ENCODE measurements at regions not wholly inside any gene's neighbourhood (a gene's known extent, or its start where the extent isn't known, plus 50 kb on each side); places are given as distances from the start of the nearest gene placed in this dataset.

DNA sequence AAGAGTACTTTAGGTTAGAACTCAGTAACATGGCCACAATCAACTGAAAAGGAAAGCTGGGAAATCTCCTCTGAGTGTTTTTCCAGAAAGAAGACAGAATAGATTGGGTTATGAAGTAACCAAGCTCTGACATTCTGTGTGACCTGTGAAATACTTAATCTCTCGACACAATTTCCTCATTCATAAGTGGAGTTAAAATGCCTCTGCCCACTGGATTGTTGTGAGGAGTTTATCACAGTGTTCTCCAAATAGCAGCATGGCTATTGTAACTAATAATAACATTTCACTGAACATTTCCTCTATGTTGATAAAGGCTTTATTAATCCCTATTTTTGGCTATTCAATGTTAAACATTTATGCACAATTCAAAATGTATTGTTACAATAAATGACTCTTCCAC lies 311.0 kb downstream of the GABRB2 start:
- no peak for ATAC-seq
- DNase-seq (ENCODE audit: missing footprints): no peak

DNA sequence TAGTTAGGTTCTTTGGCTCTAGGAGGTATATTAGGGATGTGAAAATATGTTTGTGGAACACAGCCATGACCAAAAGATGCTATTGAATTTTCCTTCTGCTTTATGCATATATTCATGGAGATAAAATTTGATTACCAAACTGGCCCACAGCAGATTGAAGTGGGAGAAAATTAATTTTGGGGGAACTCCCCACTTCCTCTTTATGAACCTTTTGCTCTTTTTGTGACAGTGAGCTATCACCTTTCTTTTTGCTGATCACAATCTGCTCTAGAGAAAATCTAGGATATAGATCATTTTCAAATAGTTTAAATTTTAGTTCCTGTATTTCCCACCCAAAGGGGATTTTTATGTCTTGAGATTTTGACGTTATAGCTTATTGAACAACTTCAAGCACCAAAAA lies 313.0 kb downstream of the GABRB2 start:
- ATAC-seq (no peak), DNase-seq (ENCODE audit: missing footprints) (no peak)
- intact Hi-C loops (cut with DNase I): no loop called here

More for the DNA sequence above, 311.0 kb downstream of the GABRB2 start:
- intact Hi-C loops (cut with DNase I): no loop called here

DNA sequence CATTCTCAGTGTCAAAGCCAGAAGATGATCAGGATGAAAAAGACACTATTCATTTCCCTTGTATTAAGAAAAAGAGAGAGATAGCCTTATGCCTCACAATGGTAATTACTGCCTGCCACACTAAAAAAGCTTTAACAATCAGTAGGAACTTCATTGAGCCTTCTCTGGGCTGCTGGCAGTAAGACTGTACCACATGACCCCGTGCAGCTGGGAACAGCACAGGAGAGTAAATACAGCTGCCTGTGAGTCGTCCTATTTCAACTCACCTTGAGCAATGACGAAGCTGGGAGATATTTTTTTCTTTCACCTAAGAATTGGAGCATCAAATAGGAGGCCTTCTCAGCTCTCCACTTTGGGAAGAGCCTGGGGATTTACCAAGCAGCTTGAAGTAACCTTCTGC lies 316.3 kb downstream of the GABRB2 start:
- ATAC-seq: peak; percentile 52

DNA sequence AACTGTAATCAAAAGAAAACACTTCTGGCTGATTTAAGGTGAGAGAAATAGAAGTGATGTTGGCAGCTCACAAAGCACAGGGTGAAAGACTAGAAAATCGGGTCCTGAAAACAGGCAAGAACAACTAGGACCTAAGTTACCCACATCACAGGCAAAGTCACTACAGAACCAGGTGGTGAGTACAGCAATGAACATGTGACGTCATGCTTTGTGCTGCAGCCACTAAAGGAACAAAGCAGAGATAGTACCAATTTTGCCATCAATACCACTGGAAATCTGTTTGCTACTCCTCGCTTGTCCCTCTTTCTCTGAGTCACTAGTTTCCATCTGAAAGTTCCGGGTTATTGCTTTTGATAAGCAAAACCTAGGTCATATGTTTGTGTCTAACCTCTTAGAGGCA lies 326.7 kb downstream of the GABRB2 start:
- DNase-seq (ENCODE audit: missing footprints): no peak
- no peak for ATAC-seq
- intact Hi-C loops (cut with DNase I): no loop called here

More for the DNA sequence above, 316.3 kb downstream of the GABRB2 start:
- DNase-seq (ENCODE audit: missing footprints): no peak
- intact Hi-C loops (cut with DNase I): no loop called here

DNA sequence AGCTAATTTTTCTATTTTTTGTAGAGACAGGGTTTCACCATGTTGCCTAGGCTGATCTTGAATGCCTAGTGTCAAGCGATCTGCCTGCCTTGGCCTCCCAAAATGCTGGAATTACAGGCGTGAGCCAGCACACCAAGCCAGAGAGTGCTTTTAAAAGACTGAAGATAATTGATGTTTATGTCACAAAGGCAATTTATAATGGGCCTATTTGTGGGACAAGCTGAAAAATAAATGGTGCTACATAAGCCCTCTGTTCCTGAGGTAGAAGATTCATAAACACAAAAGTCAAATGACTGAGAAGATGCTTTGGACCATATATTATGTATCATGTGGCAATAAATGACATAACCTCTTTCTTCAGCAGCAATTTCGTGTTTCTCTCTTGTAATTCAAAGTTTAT lies 329.6 kb downstream of the GABRB2 start:
- no peak for ATAC-seq

DNA sequence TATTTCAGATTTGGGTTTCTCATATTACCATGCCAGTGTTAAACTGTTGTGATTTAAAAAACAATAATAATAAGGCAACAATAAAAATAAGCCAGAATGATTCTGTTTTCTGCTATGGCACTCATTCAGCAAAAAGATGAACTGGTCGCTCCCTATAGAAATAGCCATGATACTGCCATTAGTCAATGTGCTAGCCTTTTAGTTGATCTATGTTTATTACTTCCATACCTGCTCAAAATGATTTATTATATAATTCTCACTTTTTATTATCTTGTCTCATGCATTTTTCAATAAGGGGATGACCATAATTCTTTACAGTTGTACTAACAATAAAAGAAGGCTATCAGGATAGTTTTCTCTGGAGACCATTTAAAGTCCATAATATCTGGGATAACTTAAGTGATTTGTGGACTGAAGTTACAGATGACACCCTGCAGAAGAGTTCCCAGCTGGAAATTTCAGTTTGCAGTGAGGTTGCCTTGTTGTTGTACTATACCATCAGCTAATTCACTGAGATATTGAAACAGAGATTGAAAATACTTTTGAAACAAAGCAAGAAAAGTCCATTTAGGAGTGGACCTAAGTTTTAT lies 334.3 kb downstream of the GABRB2 start:
- no peak for ATAC-seq
- intact Hi-C loops (cut with DNase I): no loop called here

More for the DNA sequence above, 329.6 kb downstream of the GABRB2 start:
- no peak for DNase-seq (ENCODE audit: missing footprints)
- intact Hi-C loops (cut with DNase I): no loop called here

DNA sequence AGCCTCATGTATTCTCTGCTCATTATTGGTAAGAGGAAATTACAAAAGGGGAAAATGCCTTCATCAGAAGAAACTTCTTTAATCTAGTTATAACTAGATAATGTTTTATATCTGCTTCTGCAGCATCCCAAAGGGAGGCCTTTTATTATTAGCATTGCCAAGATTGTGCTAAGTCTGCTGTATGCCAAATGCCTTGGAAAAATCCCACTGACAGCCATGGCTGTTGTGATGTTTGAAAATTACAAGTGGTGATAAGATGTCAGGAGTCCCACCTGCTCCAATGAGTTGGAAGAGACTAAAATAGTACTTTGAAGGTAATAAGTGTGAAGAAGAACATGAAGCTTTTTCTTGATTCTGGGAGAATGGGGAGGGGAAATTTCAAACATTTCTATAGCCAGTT lies 345.0 kb downstream of the GABRB2 start:
- intact Hi-C loops (cut with DNase I): no loop called here
- ATAC-seq (no peak), DNase-seq (ENCODE audit: missing footprints) (no peak)

More for the DNA sequence above, 334.3 kb downstream of the GABRB2 start:
- DNase-seq (ENCODE audit: missing footprints): no peak

DNA sequence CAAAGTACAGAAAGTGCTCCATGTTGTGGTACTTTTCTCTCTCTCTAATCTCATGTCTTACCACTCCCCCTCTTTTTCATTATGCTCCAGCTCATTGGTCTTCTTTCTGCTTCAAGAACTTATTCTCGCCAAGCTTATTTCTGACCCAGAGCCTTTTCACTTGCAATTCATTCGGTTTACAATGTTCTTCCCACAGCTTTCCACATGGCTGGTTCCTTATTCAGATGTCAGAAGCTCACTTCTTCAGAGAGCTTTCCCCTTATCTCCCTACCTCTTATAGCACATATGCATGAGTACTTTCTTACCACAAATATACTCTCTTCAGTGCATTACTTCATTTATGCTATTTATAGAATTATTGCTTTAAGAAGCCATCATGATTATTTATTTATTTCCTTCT lies 338.8 kb upstream of the ATP10B start:
- ATAC-seq (no peak), DNase-seq (ENCODE audit: missing footprints) (no peak)
- intact Hi-C loops (cut with DNase I): no loop called here

DNA sequence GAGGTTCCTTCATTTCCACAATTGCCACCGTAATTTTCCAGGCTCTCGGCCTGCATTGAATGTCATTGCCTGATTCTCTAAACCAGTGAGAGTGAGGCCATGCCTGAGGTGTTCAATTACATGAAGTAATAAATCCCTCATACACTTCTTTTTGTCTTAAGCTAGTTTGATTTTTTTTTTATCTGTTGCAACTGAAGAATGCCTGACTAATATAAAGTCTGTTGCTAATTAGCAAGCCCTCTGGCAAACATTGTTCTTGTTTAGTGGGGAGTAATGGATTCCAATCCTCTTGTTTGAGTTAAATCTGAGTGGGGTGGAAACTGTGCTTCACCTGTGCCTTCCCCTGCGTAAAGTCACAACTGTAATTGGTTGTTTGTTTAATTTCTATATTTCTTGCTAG lies 338.1 kb upstream of the ATP10B start:
- no peak for ATAC-seq
- no peak for DNase-seq (ENCODE audit: missing footprints)
- intact Hi-C loops (cut with DNase I): no loop called here

DNA sequence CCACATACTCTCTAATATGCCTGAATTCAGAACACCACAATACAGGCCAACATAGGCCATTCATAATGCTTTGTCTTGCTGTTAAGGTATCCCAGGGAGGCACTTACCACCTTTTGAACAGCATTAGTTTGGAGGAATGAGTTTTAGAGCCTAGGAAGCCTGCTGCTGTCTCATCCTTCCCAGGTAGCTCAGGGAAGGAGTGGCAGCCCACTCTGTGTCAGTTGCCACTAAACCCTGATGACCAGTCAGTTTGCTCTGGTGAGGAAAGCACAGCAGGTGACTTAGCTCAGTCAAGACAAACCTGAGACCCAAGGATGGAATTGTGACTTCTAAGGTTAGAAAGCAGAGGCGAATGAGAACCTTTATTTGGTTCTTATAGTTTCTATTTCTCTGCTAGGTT lies 337.4 kb upstream of the ATP10B start:
- intact Hi-C loops (cut with DNase I): no loop called here
- ATAC-seq (no peak), DNase-seq (ENCODE audit: missing footprints) (no peak)

DNA sequence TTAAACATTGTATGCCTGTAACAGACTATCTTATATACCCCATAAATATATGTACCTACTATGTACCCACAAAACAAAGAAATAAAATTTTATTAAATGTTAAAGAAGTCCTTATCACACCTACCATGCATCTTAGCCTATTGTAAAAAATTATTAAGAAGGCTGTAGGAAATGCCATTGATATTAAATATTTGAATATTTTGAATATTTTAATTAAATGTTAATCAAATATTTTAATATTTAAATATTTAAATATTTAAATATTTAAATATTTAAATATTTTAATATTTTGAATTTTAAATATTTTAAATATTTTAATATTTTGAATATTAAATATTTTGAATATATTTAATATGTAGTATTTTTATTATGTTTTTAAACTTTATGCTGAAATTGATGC lies 331.5 kb upstream of the ATP10B start:
- intact Hi-C loops (cut with DNase I): no loop called here
- ATAC-seq (no peak), DNase-seq (ENCODE audit: missing footprints) (no peak)

DNA sequence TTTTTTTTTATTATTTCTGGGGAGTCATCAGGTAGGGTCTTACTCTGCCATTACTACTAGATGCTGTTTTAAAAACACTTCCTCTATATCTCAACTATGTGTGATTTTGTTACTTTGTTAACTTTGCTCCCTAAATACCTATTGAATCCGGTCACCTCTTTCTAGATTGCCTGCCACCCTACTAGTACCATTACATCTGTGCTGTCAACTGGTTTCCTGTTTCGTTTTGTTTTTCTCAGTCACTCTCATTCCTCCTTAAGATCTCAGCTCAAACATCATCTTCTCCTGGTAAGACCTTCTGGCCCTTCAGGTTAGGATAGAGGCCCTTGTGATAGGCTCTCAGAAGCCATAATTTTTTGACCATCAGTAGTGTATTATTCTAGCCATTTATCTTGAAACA lies 324.2 kb upstream of the ATP10B start:
- DNase-seq (ENCODE audit: missing footprints): no peak
- no peak for ATAC-seq
- intact Hi-C loops (cut with DNase I): no loop called here

DNA sequence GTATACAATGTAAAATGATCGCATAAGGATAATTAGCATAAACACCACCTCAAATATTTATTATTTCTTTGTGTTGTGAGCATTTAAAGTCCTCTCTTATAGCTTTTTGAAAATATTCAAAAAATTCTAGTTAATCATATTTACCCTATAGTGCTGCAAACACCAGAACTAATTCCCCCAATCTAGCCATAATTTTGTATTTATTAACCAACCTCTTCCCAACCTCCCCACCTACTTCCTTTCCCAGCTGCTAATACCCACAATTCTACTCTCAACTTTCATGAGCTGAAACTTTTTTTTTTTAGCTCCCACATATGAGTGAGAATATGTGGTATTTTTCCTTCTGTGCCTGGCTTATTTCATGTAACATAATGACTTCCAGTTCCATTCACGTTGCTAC lies 317.8 kb upstream of the ATP10B start:
- ATAC-seq: no peak
- no peak for DNase-seq (ENCODE audit: missing footprints)
- intact Hi-C loops (cut with DNase I): no loop called here

DNA sequence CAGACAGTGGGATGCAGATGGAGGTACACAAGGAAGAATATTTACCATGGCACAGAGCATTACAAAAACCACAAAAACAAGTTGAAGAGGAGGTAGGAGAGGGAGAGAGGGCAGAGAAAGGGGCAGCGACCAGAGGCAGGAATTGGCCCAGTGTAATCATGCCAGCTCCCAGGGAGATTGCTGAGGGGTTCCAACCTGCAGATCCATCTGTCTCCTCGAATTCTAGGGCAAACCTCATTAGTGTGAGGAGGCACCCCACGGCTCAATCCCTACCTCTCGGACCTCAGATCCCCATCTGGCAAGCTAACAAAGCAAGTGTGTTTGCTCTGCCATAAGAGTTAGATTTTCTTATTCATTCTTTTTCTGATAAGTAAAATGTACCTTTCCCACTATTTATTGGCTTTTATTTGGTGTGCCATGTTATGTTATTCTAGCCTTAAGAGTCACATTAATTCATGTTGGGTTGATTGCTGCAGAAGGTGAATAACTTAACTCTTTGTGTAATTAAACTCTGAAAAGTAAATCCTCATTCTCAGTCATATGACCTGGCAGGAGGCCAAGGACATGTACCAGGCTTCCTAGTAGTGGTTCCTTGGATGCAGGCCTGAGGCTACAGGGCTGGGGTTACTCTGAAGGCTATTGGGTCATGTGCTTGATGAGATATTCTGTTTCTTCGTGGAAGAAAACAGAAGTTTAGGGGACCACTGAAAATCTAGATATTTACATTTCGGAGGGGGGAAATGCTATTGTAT lies 315.2 kb upstream of the ATP10B start:
- no peak for ATAC-seq
- intact Hi-C loops (cut with DNase I): no loop called here
- peak; percentile 14 for DNase-seq (ENCODE audit: missing footprints)

DNA sequence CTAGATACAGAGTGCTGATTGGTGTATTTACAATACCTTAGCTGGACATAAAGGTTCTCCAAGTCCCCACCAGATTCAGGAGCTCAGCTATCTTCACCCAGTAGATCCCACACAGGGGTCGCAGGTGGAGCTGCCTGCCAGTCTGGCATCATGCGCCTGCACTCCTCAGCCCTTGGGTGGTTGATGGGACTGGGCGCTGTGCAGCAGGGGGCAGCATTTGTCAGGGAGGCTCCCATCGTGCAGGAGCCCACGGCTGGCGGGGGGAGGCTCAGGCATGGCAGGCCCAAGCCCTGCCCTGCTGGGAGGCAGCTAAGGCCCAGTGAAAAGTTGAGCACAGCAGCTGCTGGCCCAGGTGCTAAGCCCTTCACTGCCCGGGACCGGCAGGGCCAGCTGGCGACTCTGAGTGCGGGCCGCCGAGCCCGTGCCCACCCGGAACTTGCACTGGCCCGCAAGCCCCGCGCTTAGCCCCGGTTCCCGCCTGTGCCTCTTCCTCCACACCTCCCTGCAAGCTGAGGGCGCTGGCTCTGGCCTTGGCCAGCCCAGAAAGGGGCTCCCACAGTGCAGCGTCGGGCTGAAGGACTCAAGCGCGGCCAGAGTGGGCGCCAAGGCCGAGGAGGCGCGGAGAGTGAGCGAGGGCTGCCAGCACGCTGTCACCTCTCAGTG lies 314.1 kb upstream of the ATP10B start:
- DNase-seq (ENCODE audit: missing footprints) (peak; percentile 31), ATAC-seq (no peak)
- intact Hi-C loops (cut with DNase I): no loop called here

DNA sequence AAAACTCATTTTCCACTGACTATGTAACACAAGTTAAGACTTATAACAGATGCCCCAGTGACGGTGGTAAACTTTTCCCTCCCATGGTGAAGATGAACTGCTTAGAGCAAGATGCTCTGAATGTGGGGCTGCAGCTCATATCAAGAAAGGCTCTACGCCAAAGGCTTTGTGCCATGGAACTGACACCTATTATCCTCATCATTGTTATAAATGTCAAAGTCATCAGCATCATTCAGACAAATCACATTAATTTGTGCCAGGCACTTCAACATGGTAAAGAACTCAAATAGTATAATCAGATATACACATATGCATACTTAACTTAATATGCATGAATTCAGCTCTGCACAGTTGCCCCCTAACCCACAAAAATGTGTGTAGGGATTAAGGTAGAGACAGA lies 305.9 kb upstream of the ATP10B start:
- DNase-seq (ENCODE audit: missing footprints) (no peak), ATAC-seq (no peak)
- intact Hi-C loops (cut with DNase I): no loop called here

DNA sequence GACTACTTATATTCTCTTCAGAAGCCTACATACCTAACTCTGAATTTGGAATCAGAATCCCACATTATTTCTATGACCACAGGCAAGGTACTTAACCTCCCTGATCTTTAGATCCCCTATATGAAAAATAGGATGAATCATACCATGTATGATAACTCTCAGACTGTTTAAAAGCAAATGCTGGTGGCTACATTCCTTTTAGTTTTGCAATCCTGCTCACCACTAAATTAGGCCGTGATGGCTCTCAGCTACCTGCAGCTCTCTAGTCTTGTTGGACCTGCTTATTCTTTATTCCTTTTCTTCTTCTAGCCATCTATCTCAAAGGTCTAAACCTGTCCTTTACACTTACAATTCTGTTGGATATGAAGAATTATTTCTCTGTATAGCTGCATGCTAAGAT lies 303.4 kb upstream of the ATP10B start:
- ATAC-seq (no peak), DNase-seq (ENCODE audit: missing footprints) (no peak)
- intact Hi-C loops (cut with DNase I): no loop called here

DNA sequence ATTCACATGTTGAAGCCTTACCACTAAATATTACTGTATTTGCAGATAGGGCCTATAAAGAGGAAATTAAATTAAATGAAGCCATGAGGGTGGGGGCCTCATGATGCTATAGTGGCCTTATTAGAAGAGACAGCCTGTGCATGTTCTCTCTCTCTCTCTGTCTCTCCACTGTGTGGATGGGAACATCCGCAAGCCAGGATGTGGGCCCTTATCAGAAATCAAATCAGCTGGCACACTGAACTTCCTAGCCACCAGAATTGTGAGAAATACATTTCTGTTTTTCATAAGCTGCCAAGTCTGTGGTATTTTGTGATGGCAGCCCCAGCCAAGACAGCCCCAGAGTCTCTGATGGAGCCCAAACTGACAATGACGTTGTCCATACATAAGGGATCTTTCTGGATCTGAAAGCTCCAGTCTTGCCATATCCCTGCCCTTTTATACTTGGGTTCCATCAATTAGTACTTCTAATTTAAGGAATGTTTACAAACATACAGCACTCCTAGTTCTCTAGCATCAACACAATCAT lies 300.5 kb upstream of the ATP10B start:
- intact Hi-C loops (cut with DNase I): no loop called here
- no peak for DNase-seq (ENCODE audit: missing footprints)
- ATAC-seq: no peak

DNA sequence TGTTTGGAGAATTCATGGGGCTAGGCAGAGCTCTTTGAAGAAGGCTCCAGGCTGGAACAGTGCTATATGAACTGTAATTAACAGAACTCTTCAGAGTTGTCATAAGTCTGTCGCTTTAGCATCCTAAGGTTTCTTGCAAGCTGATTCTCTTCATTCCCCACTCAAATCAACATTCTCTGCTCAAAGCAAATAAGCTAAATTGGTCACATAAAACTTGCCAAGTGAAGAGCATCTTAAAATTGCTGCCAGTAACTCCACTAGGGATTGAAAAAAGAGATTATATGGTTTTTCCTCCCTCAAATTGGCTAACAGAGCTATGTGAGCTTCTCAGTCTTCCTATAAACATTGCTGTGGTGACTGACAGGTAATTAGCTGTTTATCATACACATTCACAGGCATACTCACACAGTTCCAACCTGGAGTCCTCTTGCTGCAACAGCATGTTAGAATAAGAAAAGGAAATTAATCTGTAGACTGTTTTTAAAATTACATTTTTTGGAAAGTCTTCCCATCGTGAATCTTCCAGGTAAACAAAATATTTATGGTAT lies 298.5 kb upstream of the ATP10B start:
- ATAC-seq (no peak), DNase-seq (ENCODE audit: missing footprints) (no peak)
- intact Hi-C loops (cut with DNase I): no loop called here

DNA sequence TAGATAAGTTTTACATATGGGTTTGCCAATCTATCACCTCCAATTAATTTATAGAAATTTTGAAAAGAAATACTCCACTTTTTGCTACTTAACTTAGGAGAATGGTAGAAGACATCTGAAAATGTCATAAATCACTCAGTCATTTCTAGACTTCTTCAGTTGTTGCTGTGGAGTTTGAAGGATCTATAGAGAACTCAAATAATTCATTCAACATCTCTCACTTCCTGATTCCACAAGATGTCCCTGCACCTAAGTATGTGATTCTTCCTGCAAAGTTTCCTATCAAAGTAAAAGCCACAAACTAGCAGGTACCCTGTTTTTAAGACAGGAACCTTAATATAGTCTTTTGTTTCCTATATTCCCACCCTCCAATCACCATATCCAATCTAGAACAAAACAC lies 297.1 kb upstream of the ATP10B start:
- intact Hi-C loops (cut with DNase I): no loop called here
- ATAC-seq (no peak), DNase-seq (ENCODE audit: missing footprints) (no peak)
